ENCODE measurements at regions not wholly inside any gene's neighbourhood (a gene's known extent, or its start where the extent isn't known, plus 50 kb on each side); places are given as distances from the start of the nearest gene placed in this dataset.

- Mint-ChIP-seq H3K4me1 (ENCODE audit: low read depth, unreplicated experiment) (no peaks in the 10 kb centered on the region), H3K9me3 (ENCODE audit: unreplicated experiment) (no peaks in the 10 kb centered on the region), H3K36me3 (ENCODE audit: insufficient read depth, unreplicated experiment) (no peaks in the 10 kb centered on the region), H3K4me3 (ENCODE audit: unreplicated experiment) (no peak overlapping the region), H3K27ac (ENCODE audit: unreplicated experiment) (no peak overlapping the region), H3K27me3 (ENCODE audit: insufficient read depth, unreplicated experiment) (no peaks in the 10 kb centered on the region)
- TF ChIP-seq CTCF (IDR thresholded peaks at IDR 0.05; ENCODE audit: insufficient read depth in 1 of 2, low read depth in 1 of 2, low read length in 1 of 2, severe bottlenecking in 1 of 2, unreplicated experiment in 1 of 2): no peak
- no peaks in the 10 kb centered on the region for H3K9me3 ChIP-seq
- DNase-seq: no peak
- H3K4me3 ChIP-seq (ENCODE audit: low read depth, low read length): no peak overlapping the region
- no peaks in the 10 kb centered on the region for H3K27me3 ChIP-seq (replicated peaks; ENCODE audit: control insufficient read depth, insufficient read depth, low read length)
- CTCF ChIA-PET: no interaction called here
- intact Hi-C loops (cut with micrococcal nuclease; ENCODE audit: unreplicated experiment): no loop called here
- no peaks in the 10 kb centered on the region for H3K4me1 ChIP-seq
- POLR2A ChIA-PET: no interaction called here
- H3K36me3 ChIP-seq (ENCODE audit: control insufficient read depth, insufficient read depth, low read length): no peaks in the 10 kb centered on the region
- BruUV-seq (replicated peaks): no TSS peak
These were observed 109.2 kb upstream of the MCHR2 start for GRCh38 chr6:100103194-100103593.

GRCh38 chr6:100101644-100102043, 107.6 kb upstream of the MCHR2 start:
- H3K27me3 Mint-ChIP-seq (ENCODE audit: insufficient read depth, unreplicated experiment): no peaks in the 10 kb centered on the region
- intact Hi-C loops (cut with micrococcal nuclease; ENCODE audit: unreplicated experiment): no loop called here
- BruUV-seq (replicated peaks): no TSS peak
- H3K27ac Mint-ChIP-seq (ENCODE audit: unreplicated experiment): no peak overlapping the region
- no peaks in the 10 kb centered on the region for H3K27me3 ChIP-seq (replicated peaks; ENCODE audit: control insufficient read depth, insufficient read depth, low read length)
- DNase-seq: no peak
- no peaks in the 10 kb centered on the region for H3K4me1 Mint-ChIP-seq (ENCODE audit: low read depth, unreplicated experiment)
- H3K9me3 Mint-ChIP-seq (ENCODE audit: unreplicated experiment): no peaks in the 10 kb centered on the region
- H3K4me3 ChIP-seq (ENCODE audit: low read depth, low read length): no peak overlapping the region
- no peaks in the 10 kb centered on the region for H3K9me3 ChIP-seq
- H3K36me3 ChIP-seq (ENCODE audit: control insufficient read depth, insufficient read depth, low read length): no peaks in the 10 kb centered on the region
- ChIA-PET CTCF (interaction anchor here (1.7 kb wide), 1 partner anchor 100 kb away, joined by 7 read pairs; no protein-coding TSS in a partner anchor), POLR2A (no interaction called here)
- no peaks in the 10 kb centered on the region for H3K4me1 ChIP-seq
- TF ChIP-seq CTCF (IDR thresholded peaks at IDR 0.05; ENCODE audit: insufficient read depth in 1 of 2, low read depth in 1 of 2, low read length in 1 of 2, severe bottlenecking in 1 of 2, unreplicated experiment in 1 of 2): no peak
- H3K4me3 Mint-ChIP-seq (ENCODE audit: unreplicated experiment): no peak overlapping the region
- H3K36me3 Mint-ChIP-seq (ENCODE audit: insufficient read depth, unreplicated experiment): no peaks in the 10 kb centered on the region

- no peak for TF ChIP-seq CTCF (IDR thresholded peaks at IDR 0.05; ENCODE audit: insufficient read depth in 1 of 2, low read depth in 1 of 2, low read length in 1 of 2, severe bottlenecking in 1 of 2, unreplicated experiment in 1 of 2)
- POLR2A ChIA-PET: no interaction called here
These were observed 106.8 kb upstream of the MCHR2 start for GRCh38 chr6:100100776-100101175.

More at GRCh38 chr6:100100776-100101175, 106.8 kb upstream of the MCHR2 start:
- Histone ChIP-seq H3K4me1 (no peaks in the 10 kb centered on the region), H3K27me3 (replicated peaks; ENCODE audit: control insufficient read depth, insufficient read depth, low read length) (no peaks in the 10 kb centered on the region), H3K9me3 (no peaks in the 10 kb centered on the region), H3K36me3 (ENCODE audit: control insufficient read depth, insufficient read depth, low read length) (no peaks in the 10 kb centered on the region), H3K4me3 (ENCODE audit: low read depth, low read length) (no peak overlapping the region)
- Mint-ChIP-seq H3K4me1 (ENCODE audit: low read depth, unreplicated experiment) (no peaks in the 10 kb centered on the region), H3K36me3 (ENCODE audit: insufficient read depth, unreplicated experiment) (no peaks in the 10 kb centered on the region), H3K4me3 (ENCODE audit: unreplicated experiment) (no peak overlapping the region), H3K9me3 (ENCODE audit: unreplicated experiment) (no peaks in the 10 kb centered on the region), H3K27me3 (ENCODE audit: insufficient read depth, unreplicated experiment) (no peaks in the 10 kb centered on the region), H3K27ac (ENCODE audit: unreplicated experiment) (no peak overlapping the region)
- no peak for DNase-seq
- CTCF ChIA-PET: interaction anchor here (1.7 kb wide), 3 partner anchors 99 to 233 kb away, joined by 5 to 10 read pairs (median 7); no protein-coding TSS in a partner anchor
- no TSS peak for BruUV-seq (replicated peaks)
- intact Hi-C loops (cut with micrococcal nuclease; ENCODE audit: unreplicated experiment): no loop called here
